ENCODE measurements at regions not wholly inside any gene's neighbourhood (a gene's known extent, or its start where the extent isn't known, plus 50 kb on each side); places are given as distances from the start of the nearest gene placed in this dataset.

DNA sequence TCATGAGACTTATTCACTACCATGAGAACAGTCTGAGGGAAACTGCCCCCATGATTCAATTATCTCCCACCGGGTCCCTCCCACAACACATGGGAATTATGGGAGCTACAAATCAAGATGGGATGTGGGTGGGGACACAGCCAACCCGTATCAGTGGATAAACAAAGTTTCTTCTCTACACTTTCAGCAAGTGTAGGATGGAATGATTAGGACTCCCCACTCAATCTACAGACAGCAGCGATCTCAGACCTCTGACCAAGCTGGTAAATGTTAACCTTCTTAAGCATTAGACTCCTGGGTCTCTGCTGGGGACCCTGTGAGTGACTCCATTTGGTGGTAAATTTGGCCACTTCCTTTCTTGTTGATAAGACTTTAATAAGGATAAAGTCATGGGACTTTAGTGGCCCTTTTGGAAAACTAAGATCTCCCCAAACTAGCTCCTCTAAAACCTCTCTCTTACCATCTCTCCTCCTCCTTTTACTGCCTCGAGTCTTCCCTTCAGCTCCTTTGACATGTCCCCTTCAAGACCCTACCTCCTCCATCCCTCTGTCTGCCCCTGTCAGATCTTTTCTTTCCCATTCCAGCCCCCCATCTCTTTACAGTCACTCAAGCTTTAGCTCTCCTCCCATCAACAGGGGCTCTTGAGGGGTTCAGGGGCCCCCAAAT lies 71.9 kb downstream of the MYL12B start:
- TF ChIP-seq, protein P1, sequence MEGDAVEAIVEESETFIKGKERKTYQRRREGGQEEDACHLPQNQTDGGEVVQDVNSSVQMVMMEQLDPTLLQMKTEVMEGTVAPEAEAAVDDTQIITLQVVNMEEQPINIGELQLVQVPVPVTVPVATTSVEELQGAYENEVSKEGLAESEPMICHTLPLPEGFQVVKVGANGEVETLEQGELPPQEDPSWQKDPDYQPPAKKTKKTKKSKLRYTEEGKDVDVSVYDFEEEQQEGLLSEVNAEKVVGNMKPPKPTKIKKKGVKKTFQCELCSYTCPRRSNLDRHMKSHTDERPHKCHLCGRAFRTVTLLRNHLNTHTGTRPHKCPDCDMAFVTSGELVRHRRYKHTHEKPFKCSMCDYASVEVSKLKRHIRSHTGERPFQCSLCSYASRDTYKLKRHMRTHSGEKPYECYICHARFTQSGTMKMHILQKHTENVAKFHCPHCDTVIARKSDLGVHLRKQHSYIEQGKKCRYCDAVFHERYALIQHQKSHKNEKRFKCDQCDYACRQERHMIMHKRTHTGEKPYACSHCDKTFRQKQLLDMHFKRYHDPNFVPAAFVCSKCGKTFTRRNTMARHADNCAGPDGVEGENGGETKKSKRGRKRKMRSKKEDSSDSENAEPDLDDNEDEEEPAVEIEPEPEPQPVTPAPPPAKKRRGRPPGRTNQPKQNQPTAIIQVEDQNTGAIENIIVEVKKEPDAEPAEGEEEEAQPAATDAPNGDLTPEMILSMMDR (IDR thresholded peaks at IDR 0.05): no peak
- TF ChIP-seq POLR2A (IDR thresholded peaks at IDR 0.05) (no peak), POLR2AphosphoS5 (IDR thresholded peaks at IDR 0.05) (no peak)

Measured in prostate gland (tissue), 2 donors.